ENCODE measurements at regions not wholly inside any gene's neighbourhood (a gene's known extent, or its start where the extent isn't known, plus 50 kb on each side); places are given as distances from the start of the nearest gene placed in this dataset.

- TF ChIP-seq CTCF (conservative IDR thresholded peaks at IDR 0.05; ENCODE audit: low read depth, low read length): no peak
- no peak for TF ChIP-seq EZH2 (IDR thresholded peaks at IDR 0.05; ENCODE audit: borderline replicate concordance, low read depth, low read length, poor library complexity, severe bottlenecking)
These were observed 91.9 kb upstream of the SIRPA start for GRCh38 chr20:1803061-1803931.
